Esophagus mucosa (tissue), 1 donor: ENCODE measurements at regions not wholly inside any gene's neighbourhood (a gene's known extent, or its start where the extent isn't known, plus 50 kb on each side); places are given as distances from the start of the nearest gene placed in this dataset.

Experiments used
- ATAC-seq: fragments of 200-7000 bp; cut with Tn5 transposase; one replicate; pipeline ENCODE4 v1.9.1; 2020
- donor health status: DM: yes; HTN: yes; CAD: no.

- no peak for ATAC-seq
Measured at GRCh38 chr15:97728791-97729190, 231.7 kb upstream of the ARRDC4 start.

- ATAC-seq = no peak
Measured at GRCh38 chr15:97729270-97729669, 231.2 kb upstream of the ARRDC4 start.

GRCh38 chr15:97730315-97730714 lies 230.2 kb upstream of the ARRDC4 start:
- no peak for ATAC-seq

GRCh38 chr15:97731859-97732258 lies 228.6 kb upstream of the ARRDC4 start:
- ATAC-seq = no peak

- ATAC-seq = no peak
Measured at GRCh38 chr15:97733373-97733772, 227.1 kb upstream of the ARRDC4 start.

GRCh38 chr15:97736748-97737147 lies 223.8 kb upstream of the ARRDC4 start:
- no peak for ATAC-seq

- ATAC-seq = no peak
Measured at GRCh38 chr15:97745481-97746071, 214.9 kb upstream of the ARRDC4 start.

- no peak for ATAC-seq
Measured at GRCh38 chr15:97747342-97747741, 213.2 kb upstream of the ARRDC4 start.

GRCh38 chr15:97748576-97748975 lies 211.9 kb upstream of the ARRDC4 start:
- no peak for ATAC-seq

- ATAC-seq = no peak
Measured at GRCh38 chr15:97750060-97750459, 210.4 kb upstream of the ARRDC4 start.

- no peak for ATAC-seq
Measured at GRCh38 chr15:97755726-97756125, 204.8 kb upstream of the ARRDC4 start.

GRCh38 chr15:97759363-97759762 lies 201.1 kb upstream of the ARRDC4 start:
- no peak for ATAC-seq

GRCh38 chr15:97761110-97761509 lies 199.4 kb upstream of the ARRDC4 start:
- no peak for ATAC-seq

- no peak for ATAC-seq
Measured at GRCh38 chr15:97783240-97783639, 177.3 kb upstream of the ARRDC4 start.

- no peak for ATAC-seq
Measured at GRCh38 chr15:97786741-97787140, 173.8 kb upstream of the ARRDC4 start.

- ATAC-seq = no peak
Measured at GRCh38 chr15:97790180-97790579, 170.3 kb upstream of the ARRDC4 start.

GRCh38 chr15:97791824-97792792 lies 168.4 kb upstream of the ARRDC4 start:
- ATAC-seq = no peak

GRCh38 chr15:97804950-97805349 lies 155.6 kb upstream of the ARRDC4 start:
- ATAC-seq = no peak

- ATAC-seq = no peak
Measured at GRCh38 chr15:97806766-97807165, 153.7 kb upstream of the ARRDC4 start.

- ATAC-seq = no peak
Measured at GRCh38 chr15:97815835-97816234, 144.7 kb upstream of the ARRDC4 start.

GRCh38 chr15:97817276-97817890 lies 143.1 kb upstream of the ARRDC4 start:
- ATAC-seq = no peak

GRCh38 chr15:97836003-97836402 lies 124.5 kb upstream of the ARRDC4 start:
- no peak for ATAC-seq

- no peak for ATAC-seq
Measured at GRCh38 chr15:97837896-97838295, 122.6 kb upstream of the ARRDC4 start.
